SK-MEL-5 (cell line): ENCODE measurements at regions not wholly inside any gene's neighbourhood (a gene's known extent, or its start where the extent isn't known, plus 50 kb on each side); places are given as distances from the start of the nearest gene placed in this dataset.
"Not testable (repeated sequence)": the region's sequence is repeated elsewhere in the genome, so short reads cannot be mapped to it uniquely, and the experiment has no call there.

Experiments
- DNase-seq: peaks from one replicate; pipeline ENCODE4 v3.0.0-alpha.2; 2016; ENCODE audit warnings: low read depth, low spot score
- in situ Hi-C: cut with HindIII; loops from 2 replicates; pipeline ENCODE4 v1.10.0; 2016; ENCODE audit warnings: low sequenced_read_pairs, high pct_unique_total_duplicates, low pct_unique_long_range_greater_than_20kb

DNA sequence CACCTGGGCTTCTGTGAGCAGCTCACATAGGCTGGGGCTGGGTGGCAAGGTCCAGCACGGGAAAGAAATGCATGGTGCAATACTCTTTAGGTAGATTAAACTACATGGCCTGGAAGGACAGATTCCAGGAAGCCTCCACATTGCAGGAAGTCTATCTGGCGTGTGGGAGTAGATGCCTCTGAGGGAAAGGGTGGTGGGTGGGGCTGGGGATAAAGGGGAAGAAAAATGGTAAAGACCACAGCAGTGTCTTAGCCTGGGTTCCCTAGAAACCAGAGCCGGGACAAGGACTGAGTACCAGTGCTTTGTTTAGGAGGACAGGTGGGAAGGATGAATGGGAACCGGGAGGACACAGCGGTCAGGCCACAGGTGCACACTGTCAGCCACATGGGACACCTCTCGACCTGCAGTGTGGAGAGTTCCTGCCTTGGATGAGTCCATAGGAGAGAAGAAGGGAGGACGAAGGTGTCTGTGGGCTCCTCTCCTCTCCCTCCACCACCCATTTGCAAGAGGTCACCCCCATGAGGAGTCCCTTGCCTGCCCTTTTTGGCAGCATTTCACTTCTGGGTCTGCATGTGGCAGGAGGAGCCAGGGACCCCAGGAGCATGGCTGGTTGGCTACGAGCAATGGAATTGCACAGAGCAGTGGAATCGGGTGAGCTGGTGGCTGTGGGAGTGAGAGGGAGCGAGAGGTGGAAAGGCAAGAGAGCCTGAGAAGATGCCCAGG is 91.5 kb upstream of the HS6ST1 start:
- DNase-seq, result no peak
- in situ Hi-C loops, result no loop called here

DNA sequence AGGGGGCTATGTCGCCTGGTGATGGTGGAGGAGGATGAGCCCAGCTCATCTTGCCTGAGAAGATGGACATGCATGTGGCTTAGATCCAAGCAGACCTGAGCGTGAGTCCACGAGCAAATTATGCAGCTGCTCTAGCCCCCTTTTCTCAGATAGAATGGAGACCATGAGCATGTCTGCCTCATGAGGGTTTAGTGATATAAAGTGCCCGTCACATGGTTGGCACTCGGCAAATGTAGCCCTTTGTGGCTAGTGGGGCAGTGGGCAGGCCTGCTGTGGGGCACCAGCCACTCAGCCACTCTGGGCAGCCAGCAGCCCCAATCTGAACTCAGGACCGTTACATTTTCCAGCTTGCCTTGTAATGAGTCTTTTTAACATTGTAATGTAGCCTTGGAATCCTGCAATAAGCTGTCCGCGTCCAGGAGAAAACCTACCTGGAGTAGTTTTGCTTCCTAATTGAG is 92.1 kb upstream of the HS6ST1 start:
- no peak for DNase-seq
- in situ Hi-C loops, result no loop called here

DNA sequence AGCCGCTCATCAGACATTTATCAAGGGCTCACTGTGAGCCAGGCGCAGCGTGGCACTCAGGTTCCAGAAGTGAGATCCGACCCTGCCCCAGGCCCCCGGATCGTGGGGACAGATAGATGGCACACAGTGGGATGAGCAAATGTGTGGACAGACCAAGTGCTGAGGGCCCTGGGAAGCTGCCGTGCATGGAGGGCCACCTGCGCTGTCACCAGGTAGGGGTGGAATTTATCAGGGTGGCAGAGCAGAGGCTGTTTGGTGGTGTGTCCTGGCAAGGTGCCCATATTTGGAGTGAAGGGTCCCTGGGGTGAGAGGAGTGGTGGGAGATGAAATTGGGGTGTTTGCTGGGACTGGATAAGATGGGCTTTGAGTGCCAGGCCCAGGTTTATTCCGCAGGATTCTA is 92.8 kb upstream of the HS6ST1 start:
- in situ Hi-C loops, result no loop called here
- DNase-seq, result no peak

DNA sequence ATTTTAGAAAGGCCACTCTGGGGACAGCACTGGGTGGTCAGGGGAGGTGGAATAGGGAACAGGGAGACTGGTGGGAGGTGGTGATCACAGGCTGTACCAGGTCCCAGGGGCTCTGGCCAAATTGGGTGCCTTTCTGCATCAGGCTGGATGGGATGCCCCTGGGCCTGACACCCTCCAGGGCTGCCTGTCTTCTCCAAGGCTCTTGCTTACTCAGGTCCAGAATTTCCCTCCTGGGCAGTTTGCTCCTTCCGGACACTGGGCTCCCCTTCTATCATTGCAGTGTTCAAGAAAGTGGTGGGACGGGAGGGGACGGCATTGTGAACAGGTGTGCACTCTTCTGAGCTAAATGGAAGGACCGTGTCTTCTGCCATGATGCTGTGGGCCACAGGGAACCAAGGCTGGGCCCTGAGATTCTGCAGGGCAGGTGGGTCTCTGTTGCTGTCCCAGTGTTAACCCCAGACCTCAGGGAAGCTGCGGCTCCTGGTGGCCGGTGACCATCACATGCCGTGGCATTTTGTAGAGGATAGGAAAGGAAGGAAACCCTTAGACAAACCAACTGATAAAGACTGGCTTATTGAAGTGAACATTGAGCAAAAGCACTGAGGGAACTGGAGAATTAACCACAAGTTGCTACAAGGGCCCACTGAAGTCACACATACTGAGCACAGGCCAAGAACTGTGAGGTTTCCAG is 93.7 kb upstream of the HS6ST1 start:
- in situ Hi-C loops, result no loop called here
- no peak for DNase-seq

DNA sequence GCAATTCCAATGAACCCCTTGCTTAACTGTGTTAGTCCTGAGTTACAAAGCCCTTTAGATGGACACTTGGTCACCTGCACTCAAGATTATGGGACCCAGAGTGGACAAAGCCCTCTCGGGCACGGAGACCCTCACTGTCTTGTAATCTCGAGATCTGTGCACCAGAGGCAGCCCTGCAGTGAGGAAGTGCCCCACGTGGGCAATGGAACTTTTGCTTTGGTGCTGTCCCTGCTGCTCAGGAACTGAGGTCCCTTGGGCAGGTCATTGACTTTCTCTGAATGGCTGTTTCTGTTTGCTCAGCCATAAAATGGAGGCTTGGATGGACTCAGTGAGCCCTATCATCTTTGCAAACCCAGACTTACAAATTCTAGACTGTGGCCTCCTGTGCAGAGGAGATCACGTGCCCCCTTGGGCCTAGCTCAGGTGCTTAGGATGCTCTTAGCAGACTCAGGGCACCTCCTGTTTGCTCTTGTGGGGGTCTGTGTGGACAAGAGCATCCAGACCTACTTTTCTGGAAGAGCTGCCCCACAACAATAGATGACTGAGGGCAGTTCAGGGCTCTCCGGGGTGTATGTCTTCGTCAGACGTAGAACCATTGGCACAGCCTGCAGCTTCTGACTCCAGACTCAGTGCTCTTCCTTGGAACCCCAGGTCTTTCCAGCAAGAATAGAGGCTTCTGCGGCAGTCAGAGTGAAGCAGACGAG is 94.5 kb upstream of the HS6ST1 start:
- DNase-seq, result no peak
- in situ Hi-C loops, result no loop called here

DNA sequence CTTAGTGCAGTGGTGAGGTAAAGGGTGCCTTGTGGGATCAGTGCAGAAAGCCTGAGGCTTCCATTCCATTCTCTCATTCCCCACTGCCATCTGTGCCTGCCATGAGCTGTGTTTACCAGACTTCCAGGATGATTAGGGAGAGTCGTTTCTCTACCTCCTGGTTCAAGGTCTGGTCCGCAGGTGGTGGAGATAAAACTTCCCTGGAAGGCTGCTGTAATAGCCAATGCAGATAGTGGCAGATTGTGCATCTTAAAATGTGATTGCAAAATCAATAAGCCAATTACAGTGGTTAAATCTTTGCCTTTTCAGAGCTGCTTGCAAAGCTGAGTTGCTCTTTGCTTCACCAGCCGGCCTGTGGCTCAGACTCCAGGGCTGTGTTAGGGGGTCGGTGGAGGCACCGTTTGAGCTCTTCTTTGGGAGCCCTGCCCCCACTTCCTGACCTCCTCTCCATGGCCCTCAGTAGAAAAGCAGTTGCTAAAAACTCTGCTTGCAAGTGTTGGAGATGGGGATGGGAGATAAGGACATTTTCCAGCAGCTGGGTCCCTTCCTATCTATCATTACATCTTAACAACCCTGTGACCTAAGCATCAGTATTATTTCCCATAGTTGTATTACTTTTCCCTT is 95.2 kb upstream of the HS6ST1 start:
- no peak for DNase-seq
- in situ Hi-C loops, result no loop called here

DNA sequence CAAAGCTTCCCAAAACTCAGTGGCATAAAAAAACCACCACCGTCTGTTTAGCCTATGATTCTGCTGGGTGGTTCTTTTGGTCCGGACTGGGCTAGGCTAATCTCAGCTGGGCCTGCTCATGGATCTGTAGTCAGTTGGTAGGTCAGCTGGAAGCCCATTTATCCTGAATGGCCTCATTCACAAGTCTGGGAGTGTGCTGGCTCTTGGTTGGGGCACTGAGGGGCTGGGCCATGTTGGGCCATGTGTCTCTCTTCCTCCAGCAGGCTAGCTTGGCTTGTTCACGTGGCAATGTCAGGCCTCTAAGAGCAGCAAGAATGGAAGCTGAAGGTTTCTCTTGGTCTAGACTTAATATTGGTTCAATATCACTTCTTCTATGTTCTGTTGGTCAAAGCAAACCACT is 95.7 kb upstream of the HS6ST1 start:
- in situ Hi-C loops, result no loop called here
- no peak for DNase-seq

DNA sequence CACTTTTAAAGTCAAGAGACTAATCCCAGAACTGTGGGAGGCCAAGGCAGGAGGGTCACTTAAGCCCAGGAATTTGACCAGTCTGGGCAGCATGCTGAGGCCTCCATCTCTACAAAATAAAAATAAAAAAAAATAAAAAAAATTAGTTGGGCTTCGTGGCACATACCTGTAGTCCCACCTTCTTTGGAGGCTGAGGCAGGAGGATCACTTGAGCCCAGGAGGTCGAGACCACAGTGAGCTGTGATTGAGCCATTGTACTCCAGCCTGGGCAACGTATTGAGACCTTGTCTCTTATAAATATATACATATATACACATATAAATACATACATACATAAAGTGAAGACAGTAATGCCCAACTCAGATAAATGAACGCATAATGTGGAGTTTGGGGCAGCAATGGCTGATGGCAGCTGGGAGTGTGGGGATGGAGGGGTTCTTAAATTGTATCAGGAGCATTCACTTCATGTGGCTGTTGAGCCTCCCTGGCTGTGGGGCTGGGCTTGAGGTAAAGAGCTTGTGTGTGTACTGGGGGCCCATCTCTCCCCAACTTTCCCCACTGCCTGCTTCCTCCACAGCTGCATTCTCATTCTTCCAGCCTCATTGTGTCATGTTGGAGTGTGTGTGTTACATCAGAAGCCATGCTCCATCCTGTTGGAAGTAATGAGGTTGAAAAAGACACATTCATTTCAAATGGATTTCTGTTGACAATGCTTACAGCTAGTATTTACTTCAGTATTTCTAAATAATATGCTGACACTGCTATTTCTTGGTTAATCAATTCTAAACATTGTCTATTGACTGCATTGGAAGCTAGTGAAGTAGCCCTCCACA is 96.5 kb upstream of the HS6ST1 start:
- in situ Hi-C loops, result no loop called here
- no peak for DNase-seq

DNA sequence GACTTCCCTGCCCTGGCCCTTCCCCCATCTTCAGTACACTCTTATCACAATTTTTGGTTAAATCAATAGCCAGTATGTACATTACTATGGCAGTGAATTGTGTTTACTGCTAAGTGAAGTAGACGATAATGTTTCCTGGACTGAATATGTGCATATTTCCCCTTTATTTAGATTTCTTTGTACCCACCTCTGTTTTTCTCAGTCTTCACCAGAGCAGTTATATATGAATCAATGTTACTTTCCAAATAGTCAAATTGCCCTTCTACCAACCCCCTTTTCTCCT is 97.1 kb upstream of the HS6ST1 start:
- no peak for DNase-seq
- in situ Hi-C loops, result no loop called here

DNA sequence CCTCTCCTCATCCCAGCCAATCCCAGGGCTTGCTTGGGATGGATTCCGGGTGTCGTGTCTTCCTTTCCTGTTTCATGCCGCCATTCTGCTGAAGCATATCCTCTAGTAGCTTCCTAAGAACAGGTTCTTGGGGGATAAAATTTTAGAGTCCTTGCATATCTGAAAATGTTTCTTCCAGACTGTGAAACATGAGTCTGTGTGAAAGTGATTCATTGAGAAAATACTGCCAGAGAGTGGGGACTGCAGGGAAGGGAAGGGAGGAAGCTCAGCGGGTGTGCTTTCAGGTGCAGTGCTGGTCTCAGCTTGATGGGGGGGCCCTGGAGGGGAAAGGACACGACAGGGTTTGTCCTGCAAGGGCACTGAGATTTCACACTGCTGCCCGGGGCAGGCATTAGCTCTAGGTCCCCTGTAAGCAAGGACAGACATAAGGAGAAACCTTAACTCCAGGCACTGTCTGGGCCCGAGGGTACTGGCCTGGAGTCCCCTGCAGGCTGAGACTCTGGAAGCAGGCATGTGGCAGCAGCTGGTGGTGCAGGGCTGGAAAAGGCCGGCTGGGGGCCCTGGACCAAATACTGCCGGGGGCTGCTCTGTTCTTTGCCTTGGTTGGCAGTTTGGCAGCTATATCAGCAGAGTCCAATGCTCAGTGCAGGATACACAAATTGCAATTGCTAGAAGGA is 97.6 kb upstream of the HS6ST1 start:
- DNase-seq, result no peak
- in situ Hi-C loops, result no loop called here

DNA sequence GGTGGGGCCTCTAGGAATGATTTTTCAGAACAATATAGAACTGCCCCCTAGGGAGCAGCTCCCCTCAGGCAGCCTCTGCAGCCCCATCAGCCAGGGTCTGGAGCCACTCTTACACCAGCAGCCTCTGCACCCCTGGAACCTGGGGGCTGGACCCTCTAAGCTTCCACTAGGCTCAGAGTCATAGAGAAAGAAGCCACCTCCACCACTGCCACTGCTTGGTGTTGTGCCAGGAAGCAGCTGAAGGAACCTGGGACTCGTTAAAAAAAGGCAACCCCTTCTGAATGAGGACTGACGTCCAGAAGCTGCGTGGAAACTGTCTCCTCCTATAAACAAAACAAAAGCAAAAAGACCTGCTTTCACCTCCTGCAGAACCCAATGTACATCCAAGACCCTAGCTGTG is 98.1 kb upstream of the HS6ST1 start:
- DNase-seq, result no peak
- in situ Hi-C loops, result no loop called here

DNA sequence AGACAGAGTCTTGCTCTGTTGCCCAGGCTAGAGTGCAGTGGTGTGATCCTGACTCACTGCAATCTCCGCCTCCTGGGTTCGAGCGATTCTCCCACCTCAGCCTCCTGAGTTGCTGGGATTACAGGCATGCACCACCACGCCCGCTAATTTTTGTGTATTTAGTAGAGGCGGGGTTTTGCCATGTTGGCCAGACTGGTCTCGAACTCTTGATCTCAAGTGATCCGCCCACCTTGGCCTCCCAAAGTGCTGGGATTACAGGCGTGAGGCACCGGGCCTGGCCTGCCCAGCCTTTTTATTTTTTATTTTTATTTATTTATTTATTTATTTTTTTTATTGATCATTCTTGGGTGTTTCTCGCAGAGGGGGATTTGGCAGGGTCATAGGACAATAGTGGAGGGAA is 98.6 kb upstream of the HS6ST1 start:
- in situ Hi-C loops, DNase-seq: not testable (repeated sequence)

DNA sequence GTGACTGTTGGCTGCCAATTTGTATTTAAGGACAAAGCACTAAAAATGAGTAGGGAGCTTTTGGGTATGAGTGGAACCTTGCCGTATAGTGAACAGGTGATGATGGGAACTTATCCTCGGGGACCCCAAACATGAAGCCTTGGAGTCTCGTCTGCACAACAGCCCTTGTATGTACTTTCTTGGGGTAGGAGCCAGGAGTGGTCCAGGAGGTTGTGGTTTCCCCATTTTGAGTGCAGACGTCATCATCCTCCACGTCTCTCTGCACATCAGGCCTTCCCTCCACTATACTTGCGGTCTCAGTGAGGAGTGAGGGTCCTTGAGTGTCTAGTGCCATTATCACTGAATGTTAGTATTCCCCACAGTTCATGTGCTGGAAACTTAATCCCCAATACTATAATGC is 101.5 kb upstream of the HS6ST1 start:
- no peak for DNase-seq
- in situ Hi-C loops, result no loop called here

DNA sequence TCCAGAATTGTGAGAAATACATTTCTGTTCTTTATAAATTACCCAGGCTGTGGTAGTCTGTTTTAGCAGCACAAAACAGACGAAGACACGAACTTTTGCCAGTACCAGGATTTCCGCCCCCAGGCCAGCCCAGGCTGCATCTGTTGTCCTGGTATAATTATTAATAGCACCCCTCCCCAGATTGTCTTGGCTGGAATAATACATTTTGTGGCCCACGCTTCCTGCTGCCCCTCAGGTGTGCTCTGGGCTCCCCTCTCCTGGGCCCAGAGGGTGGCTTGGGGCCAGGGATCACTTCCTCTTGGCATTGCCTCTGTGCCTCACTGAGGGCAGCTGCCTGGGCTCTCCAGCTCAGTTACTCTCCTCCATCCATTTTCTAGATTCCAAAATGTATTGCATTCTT is 102.1 kb upstream of the HS6ST1 start:
- in situ Hi-C loops, result no loop called here
- no peak for DNase-seq

DNA sequence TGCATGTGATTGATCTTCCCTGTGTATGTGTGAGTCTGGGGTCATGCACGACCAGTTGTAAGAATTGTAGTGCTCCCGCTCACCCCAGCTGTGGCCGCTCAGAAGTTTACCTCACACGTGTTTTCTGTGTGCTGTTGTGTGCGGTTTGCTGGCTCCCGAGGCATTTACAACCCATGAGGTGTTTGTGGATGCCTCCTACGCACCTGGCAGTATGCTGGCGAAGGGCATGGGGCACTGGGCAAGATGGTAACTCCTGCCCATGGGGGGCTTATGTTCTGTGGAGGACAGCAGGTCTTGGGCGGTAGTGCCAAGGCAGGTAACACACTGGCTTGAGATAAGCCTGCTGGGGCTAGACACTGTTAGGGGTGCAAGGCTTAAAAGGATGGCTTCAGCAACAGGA is 102.6 kb upstream of the HS6ST1 start:
- in situ Hi-C loops, result no loop called here
- DNase-seq, result no peak

DNA sequence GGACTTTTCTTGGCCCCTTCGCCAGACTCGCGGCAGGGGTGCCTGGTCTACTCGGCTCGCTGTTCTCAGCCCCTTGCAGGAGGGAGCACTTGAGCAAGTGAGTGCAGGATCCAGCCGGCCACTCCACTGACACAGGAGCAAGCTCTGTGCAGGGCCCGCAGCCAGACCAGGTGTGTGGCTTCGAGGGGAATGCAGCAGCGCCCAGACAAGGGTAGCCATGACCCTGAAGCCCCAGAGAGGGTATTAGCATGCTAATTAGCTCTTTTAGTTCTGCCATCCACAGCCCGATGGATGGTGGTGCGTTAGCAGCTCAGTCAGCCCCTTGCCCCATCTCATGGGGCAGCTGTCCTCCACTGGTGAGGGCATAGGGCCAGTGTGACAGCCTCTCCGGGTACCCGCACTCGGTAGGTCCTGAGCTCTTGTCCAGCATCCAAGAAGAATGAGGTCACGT is 103.2 kb upstream of the HS6ST1 start:
- in situ Hi-C loops, result no loop called here
- DNase-seq, result no peak

DNA sequence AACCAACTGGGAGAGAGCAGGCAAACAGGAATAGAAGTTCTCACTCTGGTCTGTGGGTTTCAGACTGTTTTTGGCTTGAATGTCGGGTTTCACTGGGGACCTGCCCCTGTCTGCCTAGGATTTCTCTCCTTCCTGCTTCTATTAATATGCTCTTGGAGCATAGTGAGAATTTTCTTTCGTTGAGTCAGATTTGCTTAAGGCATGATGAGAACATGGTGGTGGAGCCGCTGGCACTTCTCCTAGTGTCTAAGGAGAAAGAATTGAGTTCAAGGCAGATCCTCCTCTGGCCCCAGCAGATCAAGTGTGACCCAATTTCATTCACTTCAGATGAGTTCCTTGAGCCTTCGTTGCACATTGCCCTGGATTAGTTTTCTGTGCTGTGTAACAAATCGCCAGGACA is 103.9 kb upstream of the HS6ST1 start:
- in situ Hi-C loops, result no loop called here
- no peak for DNase-seq
